ENCODE measurements at regions not wholly inside any gene's neighbourhood (a gene's known extent, or its start where the extent isn't known, plus 50 kb on each side); places are given as distances from the start of the nearest gene placed in this dataset.
"Not testable (repeated sequence)": the region's sequence is repeated elsewhere in the genome, so short reads cannot be mapped to it uniquely, and the experiment has no call there.

DNA sequence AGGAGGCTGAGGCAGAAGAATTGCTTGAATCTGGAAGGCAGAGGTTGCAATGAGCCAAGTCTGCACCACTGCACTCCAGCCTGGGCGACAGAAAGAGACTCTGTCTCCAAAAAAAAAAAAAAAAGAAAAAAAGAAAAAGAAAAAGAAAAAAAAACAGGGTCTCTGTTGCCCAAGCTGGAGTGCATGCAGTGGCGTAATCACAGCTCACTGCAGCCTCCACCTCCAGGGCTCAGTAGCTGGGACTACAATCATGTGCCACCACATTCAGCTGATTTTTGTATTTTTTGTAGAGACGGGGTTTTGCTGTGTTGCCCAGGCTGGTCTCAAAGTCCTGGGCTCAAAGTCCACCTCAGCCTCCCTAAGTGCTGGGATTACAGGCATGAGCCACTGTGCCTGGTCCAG is 94.0 kb upstream of the SERTAD2 start:
- TF ChIP-seq TAF1 (conservative IDR thresholded peaks at IDR 0.05); GABPA (IDR thresholded peaks at IDR 0.05 in 1 of 2, conservative IDR thresholded peaks at IDR 0.05 in 1 of 2); MAX (IDR thresholded peaks at IDR 0.05); FOXA1 (IDR thresholded peaks at IDR 0.05): not testable (repeated sequence)
- TF ChIP-seq, protein P1, sequence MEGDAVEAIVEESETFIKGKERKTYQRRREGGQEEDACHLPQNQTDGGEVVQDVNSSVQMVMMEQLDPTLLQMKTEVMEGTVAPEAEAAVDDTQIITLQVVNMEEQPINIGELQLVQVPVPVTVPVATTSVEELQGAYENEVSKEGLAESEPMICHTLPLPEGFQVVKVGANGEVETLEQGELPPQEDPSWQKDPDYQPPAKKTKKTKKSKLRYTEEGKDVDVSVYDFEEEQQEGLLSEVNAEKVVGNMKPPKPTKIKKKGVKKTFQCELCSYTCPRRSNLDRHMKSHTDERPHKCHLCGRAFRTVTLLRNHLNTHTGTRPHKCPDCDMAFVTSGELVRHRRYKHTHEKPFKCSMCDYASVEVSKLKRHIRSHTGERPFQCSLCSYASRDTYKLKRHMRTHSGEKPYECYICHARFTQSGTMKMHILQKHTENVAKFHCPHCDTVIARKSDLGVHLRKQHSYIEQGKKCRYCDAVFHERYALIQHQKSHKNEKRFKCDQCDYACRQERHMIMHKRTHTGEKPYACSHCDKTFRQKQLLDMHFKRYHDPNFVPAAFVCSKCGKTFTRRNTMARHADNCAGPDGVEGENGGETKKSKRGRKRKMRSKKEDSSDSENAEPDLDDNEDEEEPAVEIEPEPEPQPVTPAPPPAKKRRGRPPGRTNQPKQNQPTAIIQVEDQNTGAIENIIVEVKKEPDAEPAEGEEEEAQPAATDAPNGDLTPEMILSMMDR (IDR thresholded peaks at IDR 0.05; ENCODE audit: low read depth, low read length, missing input control) = not testable (repeated sequence)
- TF ChIP-seq YY1 (IDR thresholded peaks at IDR 0.05) (peak; percentile 34), RAD21 (IDR thresholded peaks at IDR 0.05) (peak; percentile 47 to 67), REST (IDR thresholded peaks at IDR 0.05) (peak; percentile 67), ATF3 (IDR thresholded peaks at IDR 0.05) (peak; percentile 37), ZBTB33 (IDR thresholded peaks at IDR 0.05) (peak; percentile 35), SP1 (IDR thresholded peaks at IDR 0.05) (peak; percentile 91)

Data from liver (tissue), 3 donors.